ENCODE measurements at regions not wholly inside any gene's neighbourhood (a gene's known extent, or its start where the extent isn't known, plus 50 kb on each side); places are given as distances from the start of the nearest gene placed in this dataset.

DNA sequence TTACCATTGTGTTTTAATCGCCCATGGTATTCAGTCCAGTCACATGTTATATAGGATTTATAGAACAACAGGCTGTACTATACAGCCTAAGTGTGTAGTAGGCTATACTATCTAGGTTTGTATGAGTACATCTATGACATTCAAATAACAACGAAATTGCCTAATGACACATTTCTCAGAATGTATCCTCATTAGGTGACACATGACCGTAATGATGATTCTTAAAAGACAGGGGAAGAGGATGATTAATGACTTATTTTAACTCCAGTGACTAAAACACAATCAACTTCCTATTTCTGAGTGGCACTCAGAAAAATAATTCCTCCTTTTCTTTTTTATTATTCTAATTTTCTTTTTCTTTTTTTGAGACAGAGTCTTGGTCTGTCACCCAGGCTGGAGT, 63.0 kb upstream of the ACSL3 start:
- Histone ChIP-seq H2BK5ac (ENCODE audit: insufficient read length, low read length) (no peak overlapping the region), H3K9ac (ENCODE audit: extremely low read depth, insufficient read length, low read length) (no peak overlapping the region), H3K23ac (ENCODE audit: insufficient read length, low read depth, low read length) (no peak overlapping the region), H3K79me1 (ENCODE audit: insufficient read depth, low read depth, low read length, poor library complexity, severe bottlenecking) (no peaks in the 10 kb centered on the region), H3K56ac (ENCODE audit: insufficient read length, low read depth, low read length) (no peak overlapping the region), H3K27me3 (ENCODE audit: insufficient read depth, low read length) (no peaks in the 10 kb centered on the region), H3K4me1 (ENCODE audit: insufficient read depth, low read length) (peaks cover 3% of the 10 kb centered on the region; the same call in 1 of the 2 replicates), H3K18ac (ENCODE audit: insufficient read length, low read depth, low read length) (no peak overlapping the region), H3K27ac (ENCODE audit: insufficient read length, low read depth, low read length) (no peak overlapping the region), H3K14ac (ENCODE audit: insufficient read depth, low read length) (no peak overlapping the region), H2AFZ (ENCODE audit: low read length) (no peak overlapping the region), H2BK120ac (ENCODE audit: low read depth, low read length, poor library complexity, severe bottlenecking) (no peak overlapping the region), H2AK5ac (ENCODE audit: insufficient read length, low read length) (no peak overlapping the region), H3K79me2 (ENCODE audit: insufficient read depth, low read length) (no peaks in the 10 kb centered on the region), H4K91ac (ENCODE audit: insufficient read length, low read depth, low read length) (no peak overlapping the region), H3K23me2 (ENCODE audit: insufficient read length, low read depth, low read length, poor library complexity, severe bottlenecking) (no peaks in the 10 kb centered on the region), H2BK15ac (ENCODE audit: low read depth, low read length) (no peak overlapping the region), H3K4ac (ENCODE audit: low read depth, low read length) (no peak overlapping the region), H3T11ph (ENCODE audit: low read length) (no peak overlapping the region), H4K5ac (ENCODE audit: insufficient read length, low read depth, low read length) (no peak overlapping the region), H3K9me3 (ENCODE audit: control insufficient read depth, low read depth, low read length) (no peaks in the 10 kb centered on the region), H2BK12ac (ENCODE audit: insufficient read length, low read depth, low read length) (no peak overlapping the region), H3K4me2 (ENCODE audit: insufficient read depth, insufficient read length, low read length) (no peak overlapping the region), H4K20me1 (ENCODE audit: control insufficient read depth, insufficient read depth, insufficient read length) (no peaks in the 10 kb centered on the region), H4K8ac (replicated peaks; ENCODE audit: insufficient read length, low read depth, low read length) (no peak overlapping the region), H2BK20ac (ENCODE audit: low read depth, low read length, poor library complexity, severe bottlenecking) (no peak overlapping the region)
- Mint-ChIP-seq H3K9me3 (no peaks in the 10 kb centered on the region), H3K4me1 (peaks cover 32 to 34% of the 10 kb centered on the region in 2 experiments), H3K27me3 (ENCODE audit: low read depth) (no peaks in the 10 kb centered on the region), H3K4me3 (no peak overlapping the region), H3K27ac (no peak overlapping the region), H3K36me3 (ENCODE audit: insufficient read depth in 1 of 3, low read depth in 3 of 3) (no peaks in the 10 kb centered on the region)
- WGBS (ENCODE audit: extremely low coverage, insufficient read length, low lambda C conversion rate): no CpG with 5 or more reads among the region's 3 CpGs
- TF ChIP-seq, protein P1, sequence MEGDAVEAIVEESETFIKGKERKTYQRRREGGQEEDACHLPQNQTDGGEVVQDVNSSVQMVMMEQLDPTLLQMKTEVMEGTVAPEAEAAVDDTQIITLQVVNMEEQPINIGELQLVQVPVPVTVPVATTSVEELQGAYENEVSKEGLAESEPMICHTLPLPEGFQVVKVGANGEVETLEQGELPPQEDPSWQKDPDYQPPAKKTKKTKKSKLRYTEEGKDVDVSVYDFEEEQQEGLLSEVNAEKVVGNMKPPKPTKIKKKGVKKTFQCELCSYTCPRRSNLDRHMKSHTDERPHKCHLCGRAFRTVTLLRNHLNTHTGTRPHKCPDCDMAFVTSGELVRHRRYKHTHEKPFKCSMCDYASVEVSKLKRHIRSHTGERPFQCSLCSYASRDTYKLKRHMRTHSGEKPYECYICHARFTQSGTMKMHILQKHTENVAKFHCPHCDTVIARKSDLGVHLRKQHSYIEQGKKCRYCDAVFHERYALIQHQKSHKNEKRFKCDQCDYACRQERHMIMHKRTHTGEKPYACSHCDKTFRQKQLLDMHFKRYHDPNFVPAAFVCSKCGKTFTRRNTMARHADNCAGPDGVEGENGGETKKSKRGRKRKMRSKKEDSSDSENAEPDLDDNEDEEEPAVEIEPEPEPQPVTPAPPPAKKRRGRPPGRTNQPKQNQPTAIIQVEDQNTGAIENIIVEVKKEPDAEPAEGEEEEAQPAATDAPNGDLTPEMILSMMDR (conservative IDR thresholded peaks at IDR 0.05): no peak
- DNase-seq: no peak

Data from H9 (cell line).